ENCODE measurements at regions not wholly inside any gene's neighbourhood (a gene's known extent, or its start where the extent isn't known, plus 50 kb on each side); places are given as distances from the start of the nearest gene placed in this dataset.

GRCh38 chr18:60174832-60175231, 197.7 kb downstream of the MC4R start:
- Histone ChIP-seq H3K18ac (ENCODE audit: extremely low read depth, low read length) (no peak overlapping the region), H2BK20ac (ENCODE audit: low read length) (no peak overlapping the region), H2AFZ (ENCODE audit: low read length) (no peak overlapping the region), H3K56ac (replicated peaks; ENCODE audit: insufficient read length, low read depth, low read length) (no peak overlapping the region), H3K4me2 (ENCODE audit: insufficient read depth in 1 of 2, low read depth in 2 of 2, low read length in 2 of 2) (no peak overlapping the region), H4K20me1 (replicated peaks in 1 of 2; ENCODE audit: control insufficient read depth in 1 of 2, insufficient read depth in 2 of 2, low read length in 2 of 2) (no peaks in the 10 kb centered on the region), H3K23ac (ENCODE audit: insufficient read length) (no peak overlapping the region), H3K4me3 (ENCODE audit: extremely low read depth in 1 of 4, insufficient read depth in 2 of 4, low read depth in 3 of 4, low read length in 4 of 4) (no peak overlapping the region), H3K4ac (replicated peaks; ENCODE audit: insufficient read length, low read depth, low read length) (no peak overlapping the region), H2BK12ac (ENCODE audit: low read depth, low read length) (no peak overlapping the region), H3K4me1 (replicated peaks in 1 of 4; ENCODE audit: control insufficient read depth in 3 of 4, insufficient read depth in 4 of 4, low read length in 3 of 4) (no peaks in the 10 kb centered on the region), H3K36me3 (ENCODE audit: control insufficient read depth in 2 of 4, insufficient read depth in 4 of 4, low read length in 3 of 4) (no peaks in the 10 kb centered on the region), H3K79me1 (ENCODE audit: low read depth, low read length) (no peaks in the 10 kb centered on the region), H3K79me2 (ENCODE audit: control insufficient read depth in 1 of 2, insufficient read depth in 2 of 2, low read length in 2 of 2) (no peaks in the 10 kb centered on the region), H3K9ac (replicated peaks in 1 of 4; ENCODE audit: extremely low read depth in 1 of 4, low read depth in 3 of 4, low read length in 3 of 4) (no peak overlapping the region), H4K91ac (replicated peaks; ENCODE audit: insufficient read length, low read length) (no peak overlapping the region), H3K27ac (ENCODE audit: low read depth, low read length) (no peak overlapping the region), H3K27me3 (replicated peaks in 1 of 4; ENCODE audit: control insufficient read depth in 3 of 4, extremely low read depth in 1 of 4, insufficient read depth in 3 of 4, low read length in 3 of 4) (no peaks in the 10 kb centered on the region), H4K5ac (ENCODE audit: insufficient read length, low read depth, low read length) (no peak overlapping the region), H2BK15ac (ENCODE audit: low read length) (no peak overlapping the region), H2BK5ac (ENCODE audit: low read depth, low read length) (no peak overlapping the region), H2AK5ac (ENCODE audit: low read depth, low read length) (no peak overlapping the region), H3K9me3 (ENCODE audit: insufficient read depth in 2 of 2, low read depth in 1 of 2, low read length in 1 of 2) (no peaks in the 10 kb centered on the region), H2BK120ac (replicated peaks; ENCODE audit: low read depth, low read length) (no peak overlapping the region), H4K8ac (ENCODE audit: extremely low read depth, insufficient read depth, low read length) (no peak overlapping the region), H3K23me2 (ENCODE audit: low read depth, low read length) (no peaks in the 10 kb centered on the region), H3K14ac (ENCODE audit: insufficient read length) (no peak overlapping the region)
- CTCF ChIA-PET (ENCODE audit: partially characterized antibody), result no interaction called here
- TF ChIP-seq SIN3A (conservative IDR thresholded peaks at IDR 0.05 in 1 of 2, IDR thresholded peaks at IDR 0.05 in 1 of 2; ENCODE audit: low read depth in 1 of 2, low read length in 2 of 2) (no peak), SP2 (IDR thresholded peaks at IDR 0.05; ENCODE audit: low read length) (no peak), ASH2L (IDR thresholded peaks at IDR 0.05; ENCODE audit: low read length) (no peak), CHD2 (IDR thresholded peaks at IDR 0.05; ENCODE audit: low read length) (no peak), CHD1 (IDR thresholded peaks at IDR 0.05; ENCODE audit: low read depth, low read length) (no peak), CTBP2 (IDR thresholded peaks at IDR 0.05; ENCODE audit: borderline replicate concordance, insufficient read depth, insufficient read length, low read length) (no peak), KDM5A (IDR thresholded peaks at IDR 0.05; ENCODE audit: low read length) (no peak), BCL11A (IDR thresholded peaks at IDR 0.05; ENCODE audit: low read depth in 2 of 2, low read length in 2 of 2) (no peak), BACH1 (IDR thresholded peaks at IDR 0.05; ENCODE audit: low read length) (no peak), TAF7 (optimal IDR thresholded peaks at IDR 0.05; ENCODE audit: borderline replicate concordance, low read depth, low read length) (no peak), KDM1A (IDR thresholded peaks at IDR 0.05; ENCODE audit: borderline replicate concordance, low read length) (no peak), SP1 (IDR thresholded peaks at IDR 0.05; ENCODE audit: low read depth, low read length) (no peak), TAF1 (IDR thresholded peaks at IDR 0.05; ENCODE audit: low read depth, low read length) (no peak), MAFK (IDR thresholded peaks at IDR 0.05; ENCODE audit: low read depth, low read length) (no peak)
- 88% methylated on average over 2 of the region's 2 CpGs; no CpG with 5 or more reads in 1 of the 2 experiments for WGBS, 2 experiments (ENCODE audit: extremely low coverage in 1 of 2, insufficient coverage in 1 of 2, insufficient read length in 1 of 2, insufficient replicate concordance in 2 of 2, low coverage in 1 of 2, low lambda C conversion rate in 2 of 2, missing lambda C conversion rate in 1 of 2)
- DNase-seq (ENCODE audit: low read depth in 1 of 2, low spot score in 2 of 2) (no peak), FAIRE-seq (no peak)
- POLR2A ChIA-PET (ENCODE audit: partially characterized antibody), result no interaction called here

Measured in H1 (cell line).